GM23338 (cell line): ENCODE measurements at regions not wholly inside any gene's neighbourhood (a gene's known extent, or its start where the extent isn't known, plus 50 kb on each side); places are given as distances from the start of the nearest gene placed in this dataset.

ENCODE experiments used
- ATAC-seq: fragments of 200-7000 bp; cut with Tn5 transposase; 3 replicates; pipeline ENCODE4 v1.9.1; 2020
- DNase-seq: peaks from one replicate; pipeline ENCODE4 v3.0.0-alpha.2; 2015; ENCODE audit warnings: low spot score
- H2AFZ ChIP-seq: fragments of 200-600 bp; sonication (generic); 2 replicates; pipeline ENCODE4 v1.8.0; 2016; ENCODE audit warnings: antibody characterized with exemption, mild to moderate bottlenecking, moderate library complexity
- H3F3A ChIP-seq: fragments of 200-600 bp; sonication (generic); replicated peaks from 2 replicates; pipeline ENCODE4 v1.8.0; 2017; ENCODE audit warnings: antibody characterized with exemption, mixed run types, low read depth
- H3K27ac ChIP-seq: fragments of 200-600 bp; sonication (generic); 2 replicates; pipeline ENCODE4 v1.6.1; 2016; ENCODE audit warnings: low read depth
- H3K27me3 ChIP-seq: fragments of 200-600 bp; sonication (generic); 2 replicates; pipeline ENCODE4 v1.8.0; 2016; ENCODE audit warnings: mild to moderate bottlenecking, mixed run types, moderate library complexity; ENCODE audit not compliant: insufficient read depth
- H3K36me3 ChIP-seq: fragments of 200-600 bp; sonication (generic); 2 replicates; pipeline ENCODE4 v1.8.0; 2016; ENCODE audit warnings: mild to moderate bottlenecking; ENCODE audit not compliant: insufficient read depth
- H3K4me1 ChIP-seq: fragments of 200-600 bp; sonication (generic); 2 replicates; pipeline ENCODE4 v1.8.0; 2016; ENCODE audit warnings: mild to moderate bottlenecking, moderate library complexity; ENCODE audit not compliant: insufficient read depth
- H3K4me2 ChIP-seq: fragments of 200-600 bp; sonication (generic); 2 replicates; pipeline ENCODE4 v1.7.1; 2017; ENCODE audit warnings: mixed run types
- H3K4me3 ChIP-seq: fragments of 200-600 bp; sonication (generic); 2 replicates; pipeline ENCODE4 v1.6.1; 2016; ENCODE audit warnings: mixed run types
- H3K79me2 ChIP-seq: fragments of 200-600 bp; sonication (generic); replicated peaks from 2 replicates; pipeline ENCODE4 v1.8.0; 2017; ENCODE audit warnings: mild to moderate bottlenecking; ENCODE audit not compliant: insufficient read depth
- H3K9me2 ChIP-seq: fragments of 200-600 bp; sonication (generic); 2 replicates; pipeline ENCODE4 v1.8.0; 2017; ENCODE audit not compliant: insufficient read depth
- H4K20me1 ChIP-seq: fragments of 200-600 bp; sonication (generic); replicated peaks from 2 replicates; pipeline ENCODE4 v1.8.0; 2017; ENCODE audit warnings: mild to moderate bottlenecking; ENCODE audit not compliant: insufficient read depth
- H3K27ac Mint-ChIP-seq: 2 replicates; pipeline ENCODE4 v1.8.0; 2020; ENCODE audit warnings: inconsistent platforms, mild to moderate bottlenecking, moderate library complexity, mixed read lengths
- H3K27me3 Mint-ChIP-seq: 3 replicates; pipeline ENCODE4 v1.8.0; 2022; ENCODE audit warnings: low read depth, mild to moderate bottlenecking, moderate library complexity, mixed read lengths, inconsistent platforms; ENCODE audit not compliant: insufficient read depth, poor library complexity
- H3K36me3 Mint-ChIP-seq: 3 replicates; pipeline ENCODE4 v1.8.0; 2021; ENCODE audit warnings: low read depth, mild to moderate bottlenecking, inconsistent platforms, moderate library complexity, mixed read lengths
- H3K4me1 Mint-ChIP-seq: 3 replicates; pipeline ENCODE4 v1.8.0; 2020; ENCODE audit warnings: mild to moderate bottlenecking, inconsistent platforms, mixed read lengths
- H3K4me3 Mint-ChIP-seq: 3 replicates; pipeline ENCODE4 v1.8.0; 2021; ENCODE audit warnings: moderate library complexity, mild to moderate bottlenecking, inconsistent platforms, mixed read lengths
- H3K9me3 Mint-ChIP-seq: 3 replicates; pipeline ENCODE4 v1.8.0; 2020; ENCODE audit warnings: moderate library complexity, mild to moderate bottlenecking, inconsistent platforms, mixed read lengths
- CREB1 ChIP-seq: fragments of 250-450 bp; sonication (Bioruptor Pico); IDR thresholded peaks from 2 replicates; pipeline ENCODE4 v1.5.0; 2020; ENCODE audit warnings: low read depth, mild to moderate bottlenecking, moderate library complexity
- EZH2 ChIP-seq: fragments of 200-600 bp; sonication (generic); IDR thresholded peaks from one replicate; pipeline ENCODE4 v1.8.0; 2017; ENCODE audit warnings: antibody characterized with exemption, mild to moderate bottlenecking, low read depth; ENCODE audit not compliant: unreplicated experiment
- EZH2phosphoT487 ChIP-seq: fragments of 200-600 bp; sonication (generic); IDR thresholded peaks from one replicate; pipeline ENCODE4 v1.8.1; 2018; ENCODE audit warnings: antibody characterized with exemption; ENCODE audit not compliant: unreplicated experiment
- JUNB ChIP-seq: IDR thresholded peaks from one replicate; pipeline ENCODE4 v1.6.1; 2016; ENCODE audit warnings: antibody characterized with exemption; ENCODE audit not compliant: unreplicated experiment
- NANOG ChIP-seq: IDR thresholded peaks from 2 replicates; pipeline ENCODE4 v1.6.1; 2016; ENCODE audit warnings: antibody characterized with exemption, borderline replicate concordance
- POLR2AphosphoS5 ChIP-seq: IDR thresholded peaks from 2 replicates; pipeline ENCODE4 v1.6.1; 2016; ENCODE audit warnings: antibody characterized with exemption, low read depth
- STAT1 ChIP-seq: IDR thresholded peaks from one replicate; pipeline ENCODE4 v1.6.1; 2016; ENCODE audit warnings: antibody characterized with exemption; ENCODE audit not compliant: unreplicated experiment
- ZNF331 ChIP-seq: fragments of 250-450 bp; sonication (Bioruptor Pico); IDR thresholded peaks from 2 replicates; pipeline ENCODE4 v1.5.0; 2020; ENCODE audit warnings: low read depth, mild to moderate bottlenecking, moderate library complexity
- TF ChIP-seq, protein P1 (sequence below): fragments of 250-450 bp; sonication (Bioruptor Pico); IDR thresholded peaks from 2 replicates; pipeline ENCODE4 v1.5.0; 2020; ENCODE audit warnings: mild to moderate bottlenecking, moderate library complexity
- TF ChIP-seq, protein P2 (sequence below), 2 experiments: fragments of 200-600 bp in 1 of 2; sonication (generic) in 1 of 2; conservative IDR thresholded peaks; 2 replicates each; pipeline versions ENCODE4 v1.5.1 to v1.6.1; 2016 to 2017; ENCODE audit warnings: antibody characterized with exemption in 2 of 2, low read depth in 2 of 2, mild to moderate bottlenecking in 2 of 2, moderate library complexity in 1 of 2
- TF ChIP-seq, protein P3 (sequence below): IDR thresholded peaks from 2 replicates; pipeline ENCODE4 v1.6.1; 2016; ENCODE audit warnings: antibody characterized with exemption
- TF ChIP-seq, protein P4 (sequence below): IDR thresholded peaks from one replicate; pipeline ENCODE4 v1.6.1; 2018; ENCODE audit warnings: antibody characterized with exemption; ENCODE audit not compliant: unreplicated experiment

DNA sequence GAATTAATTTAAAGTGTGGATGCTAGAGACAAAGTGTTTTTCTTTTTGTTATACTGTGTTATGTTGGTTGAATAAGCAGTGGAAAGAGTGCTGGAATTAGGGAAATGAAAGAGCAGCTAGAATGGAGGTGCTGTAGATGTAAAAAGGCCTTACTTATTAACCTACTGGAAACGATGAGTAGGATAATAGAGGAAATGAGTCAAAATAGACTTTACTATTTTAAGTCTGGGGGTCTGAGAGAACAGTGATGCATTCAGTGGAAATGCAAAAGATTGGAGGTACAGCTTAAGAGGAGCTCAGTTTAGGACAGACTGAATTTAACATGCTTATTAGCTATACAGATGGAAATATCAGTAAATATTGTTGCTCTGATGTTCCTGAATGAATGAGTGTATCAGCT, 674.0 kb downstream of the OTOL1 start (continued):
- TF ChIP-seq, protein P1, sequence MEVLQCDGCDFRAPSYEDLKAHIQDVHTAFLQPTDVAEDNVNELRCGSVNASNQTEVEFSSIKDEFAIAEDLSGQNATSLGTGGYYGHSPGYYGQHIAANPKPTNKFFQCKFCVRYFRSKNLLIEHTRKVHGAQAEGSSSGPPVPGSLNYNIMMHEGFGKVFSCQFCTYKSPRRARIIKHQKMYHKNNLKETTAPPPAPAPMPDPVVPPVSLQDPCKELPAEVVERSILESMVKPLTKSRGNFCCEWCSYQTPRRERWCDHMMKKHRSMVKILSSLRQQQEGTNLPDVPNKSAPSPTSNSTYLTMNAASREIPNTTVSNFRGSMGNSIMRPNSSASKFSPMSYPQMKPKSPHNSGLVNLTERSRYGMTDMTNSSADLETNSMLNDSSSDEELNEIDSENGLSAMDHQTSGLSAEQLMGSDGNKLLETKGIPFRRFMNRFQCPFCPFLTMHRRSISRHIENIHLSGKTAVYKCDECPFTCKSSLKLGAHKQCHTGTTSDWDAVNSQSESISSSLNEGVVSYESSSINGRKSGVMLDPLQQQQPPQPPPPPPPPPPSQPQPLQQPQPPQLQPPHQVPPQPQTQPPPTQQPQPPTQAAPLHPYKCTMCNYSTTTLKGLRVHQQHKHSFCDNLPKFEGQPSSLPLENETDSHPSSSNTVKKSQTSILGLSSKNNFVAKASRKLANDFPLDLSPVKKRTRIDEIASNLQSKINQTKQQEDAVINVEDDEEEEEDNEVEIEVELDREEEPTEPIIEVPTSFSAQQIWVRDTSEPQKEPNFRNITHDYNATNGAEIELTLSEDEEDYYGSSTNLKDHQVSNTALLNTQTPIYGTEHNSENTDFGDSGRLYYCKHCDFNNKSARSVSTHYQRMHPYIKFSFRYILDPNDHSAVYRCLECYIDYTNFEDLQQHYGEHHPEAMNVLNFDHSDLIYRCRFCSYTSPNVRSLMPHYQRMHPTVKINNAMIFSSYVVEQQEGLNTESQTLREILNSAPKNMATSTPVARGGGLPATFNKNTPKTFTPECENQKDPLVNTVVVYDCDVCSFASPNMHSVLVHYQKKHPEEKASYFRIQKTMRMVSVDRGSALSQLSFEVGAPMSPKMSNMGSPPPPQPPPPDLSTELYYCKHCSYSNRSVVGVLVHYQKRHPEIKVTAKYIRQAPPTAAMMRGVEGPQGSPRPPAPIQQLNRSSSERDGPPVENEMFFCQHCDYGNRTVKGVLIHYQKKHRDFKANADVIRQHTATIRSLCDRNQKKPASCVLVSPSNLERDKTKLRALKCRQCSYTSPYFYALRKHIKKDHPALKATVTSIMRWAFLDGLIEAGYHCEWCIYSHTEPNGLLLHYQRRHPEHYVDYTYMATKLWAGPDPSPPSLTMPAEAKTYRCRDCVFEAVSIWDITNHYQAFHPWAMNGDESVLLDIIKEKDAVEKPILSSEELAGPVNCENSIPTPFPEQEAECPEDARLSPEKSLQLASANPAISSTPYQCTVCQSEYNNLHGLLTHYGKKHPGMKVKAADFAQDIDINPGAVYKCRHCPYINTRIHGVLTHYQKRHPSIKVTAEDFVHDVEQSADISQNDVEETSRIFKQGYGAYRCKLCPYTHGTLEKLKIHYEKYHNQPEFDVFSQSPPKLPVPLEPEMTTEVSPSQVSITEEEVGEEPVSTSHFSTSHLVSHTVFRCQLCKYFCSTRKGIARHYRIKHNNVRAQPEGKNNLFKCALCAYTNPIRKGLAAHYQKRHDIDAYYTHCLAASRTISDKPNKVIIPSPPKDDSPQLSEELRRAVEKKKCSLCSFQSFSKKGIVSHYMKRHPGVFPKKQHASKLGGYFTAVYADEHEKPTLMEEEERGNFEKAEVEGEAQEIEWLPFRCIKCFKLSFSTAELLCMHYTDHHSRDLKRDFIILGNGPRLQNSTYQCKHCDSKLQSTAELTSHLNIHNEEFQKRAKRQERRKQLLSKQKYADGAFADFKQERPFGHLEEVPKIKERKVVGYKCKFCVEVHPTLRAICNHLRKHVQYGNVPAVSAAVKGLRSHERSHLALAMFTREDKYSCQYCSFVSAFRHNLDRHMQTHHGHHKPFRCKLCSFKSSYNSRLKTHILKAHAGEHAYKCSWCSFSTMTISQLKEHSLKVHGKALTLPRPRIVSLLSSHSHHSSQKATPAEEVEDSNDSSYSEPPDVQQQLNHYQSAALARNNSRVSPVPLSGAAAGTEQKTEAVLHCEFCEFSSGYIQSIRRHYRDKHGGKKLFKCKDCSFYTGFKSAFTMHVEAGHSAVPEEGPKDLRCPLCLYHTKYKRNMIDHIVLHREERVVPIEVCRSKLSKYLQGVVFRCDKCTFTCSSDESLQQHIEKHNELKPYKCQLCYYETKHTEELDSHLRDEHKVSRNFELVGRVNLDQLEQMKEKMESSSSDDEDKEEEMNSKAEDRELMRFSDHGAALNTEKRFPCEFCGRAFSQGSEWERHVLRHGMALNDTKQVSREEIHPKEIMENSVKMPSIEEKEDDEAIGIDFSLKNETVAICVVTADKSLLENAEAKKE: no peak
- TF ChIP-seq JUNB: no peak
- TF ChIP-seq, protein P2, sequence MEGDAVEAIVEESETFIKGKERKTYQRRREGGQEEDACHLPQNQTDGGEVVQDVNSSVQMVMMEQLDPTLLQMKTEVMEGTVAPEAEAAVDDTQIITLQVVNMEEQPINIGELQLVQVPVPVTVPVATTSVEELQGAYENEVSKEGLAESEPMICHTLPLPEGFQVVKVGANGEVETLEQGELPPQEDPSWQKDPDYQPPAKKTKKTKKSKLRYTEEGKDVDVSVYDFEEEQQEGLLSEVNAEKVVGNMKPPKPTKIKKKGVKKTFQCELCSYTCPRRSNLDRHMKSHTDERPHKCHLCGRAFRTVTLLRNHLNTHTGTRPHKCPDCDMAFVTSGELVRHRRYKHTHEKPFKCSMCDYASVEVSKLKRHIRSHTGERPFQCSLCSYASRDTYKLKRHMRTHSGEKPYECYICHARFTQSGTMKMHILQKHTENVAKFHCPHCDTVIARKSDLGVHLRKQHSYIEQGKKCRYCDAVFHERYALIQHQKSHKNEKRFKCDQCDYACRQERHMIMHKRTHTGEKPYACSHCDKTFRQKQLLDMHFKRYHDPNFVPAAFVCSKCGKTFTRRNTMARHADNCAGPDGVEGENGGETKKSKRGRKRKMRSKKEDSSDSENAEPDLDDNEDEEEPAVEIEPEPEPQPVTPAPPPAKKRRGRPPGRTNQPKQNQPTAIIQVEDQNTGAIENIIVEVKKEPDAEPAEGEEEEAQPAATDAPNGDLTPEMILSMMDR (conservative IDR thresholded peaks at IDR 0.05; ENCODE audit: low read depth in 2 of 2): no peak
- no peak for TF ChIP-seq EZH2phosphoT487
- TF ChIP-seq NANOG: no peak
- TF ChIP-seq, protein P3, sequence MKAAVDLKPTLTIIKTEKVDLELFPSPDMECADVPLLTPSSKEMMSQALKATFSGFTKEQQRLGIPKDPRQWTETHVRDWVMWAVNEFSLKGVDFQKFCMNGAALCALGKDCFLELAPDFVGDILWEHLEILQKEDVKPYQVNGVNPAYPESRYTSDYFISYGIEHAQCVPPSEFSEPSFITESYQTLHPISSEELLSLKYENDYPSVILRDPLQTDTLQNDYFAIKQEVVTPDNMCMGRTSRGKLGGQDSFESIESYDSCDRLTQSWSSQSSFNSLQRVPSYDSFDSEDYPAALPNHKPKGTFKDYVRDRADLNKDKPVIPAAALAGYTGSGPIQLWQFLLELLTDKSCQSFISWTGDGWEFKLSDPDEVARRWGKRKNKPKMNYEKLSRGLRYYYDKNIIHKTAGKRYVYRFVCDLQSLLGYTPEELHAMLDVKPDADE: no peak

DNA sequence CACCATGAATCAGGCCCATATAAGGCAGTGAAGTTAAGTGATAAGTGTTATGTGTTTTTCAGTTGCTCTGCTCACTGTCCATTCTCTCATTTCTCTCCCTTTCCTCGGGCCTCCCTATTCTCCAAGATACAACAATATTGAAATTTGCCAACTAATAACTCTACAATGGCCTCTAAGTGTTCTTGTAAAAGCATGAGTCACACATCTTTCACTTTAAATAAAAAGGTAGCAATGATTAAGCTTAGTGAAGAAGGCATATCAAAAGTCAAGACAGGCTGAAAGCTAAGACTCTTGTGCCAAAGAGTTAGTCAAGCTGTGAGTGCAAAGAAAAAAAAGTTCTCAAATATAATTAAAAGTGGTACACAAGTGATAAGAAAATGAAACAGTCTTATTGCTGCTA, 675.4 kb downstream of the OTOL1 start:
- Histone ChIP-seq H3K4me2 (no peak overlapping the region), H3F3A (no peaks in the 10 kb centered on the region), H4K20me1 (no peaks in the 10 kb centered on the region), H3K79me2 (no peaks in the 10 kb centered on the region), H2AFZ (no peak overlapping the region; the same call in 1 of the 2 replicates), H3K27me3 (no peaks in the 10 kb centered on the region), H3K27ac (no peak overlapping the region), H3K36me3 (no peaks in the 10 kb centered on the region), H3K4me3 (no peak overlapping the region), H3K4me1 (no peaks in the 10 kb centered on the region), H3K9me2 (peaks cover 6% of the 10 kb centered on the region; the same call in 1 of the 2 replicates)
- Mint-ChIP-seq H3K4me1 (no peaks in the 10 kb centered on the region), H3K9me3 (peaks cover 5% of the 10 kb centered on the region; the same call in 2 of the 3 replicates), H3K27me3 (no peaks in the 10 kb centered on the region), H3K36me3 (no peaks in the 10 kb centered on the region), H3K27ac (no peak overlapping the region), H3K4me3 (no peak overlapping the region)
- DNase-seq (no peak), ATAC-seq (no peak)
- TF ChIP-seq JUNB (no peak), ZNF331 (no peak), STAT1 (no peak), POLR2AphosphoS5 (no peak), EZH2 (no peak), CREB1 (CRISPR knock-in tag) (no peak), NANOG (no peak)
- TF ChIP-seq, protein P4, sequence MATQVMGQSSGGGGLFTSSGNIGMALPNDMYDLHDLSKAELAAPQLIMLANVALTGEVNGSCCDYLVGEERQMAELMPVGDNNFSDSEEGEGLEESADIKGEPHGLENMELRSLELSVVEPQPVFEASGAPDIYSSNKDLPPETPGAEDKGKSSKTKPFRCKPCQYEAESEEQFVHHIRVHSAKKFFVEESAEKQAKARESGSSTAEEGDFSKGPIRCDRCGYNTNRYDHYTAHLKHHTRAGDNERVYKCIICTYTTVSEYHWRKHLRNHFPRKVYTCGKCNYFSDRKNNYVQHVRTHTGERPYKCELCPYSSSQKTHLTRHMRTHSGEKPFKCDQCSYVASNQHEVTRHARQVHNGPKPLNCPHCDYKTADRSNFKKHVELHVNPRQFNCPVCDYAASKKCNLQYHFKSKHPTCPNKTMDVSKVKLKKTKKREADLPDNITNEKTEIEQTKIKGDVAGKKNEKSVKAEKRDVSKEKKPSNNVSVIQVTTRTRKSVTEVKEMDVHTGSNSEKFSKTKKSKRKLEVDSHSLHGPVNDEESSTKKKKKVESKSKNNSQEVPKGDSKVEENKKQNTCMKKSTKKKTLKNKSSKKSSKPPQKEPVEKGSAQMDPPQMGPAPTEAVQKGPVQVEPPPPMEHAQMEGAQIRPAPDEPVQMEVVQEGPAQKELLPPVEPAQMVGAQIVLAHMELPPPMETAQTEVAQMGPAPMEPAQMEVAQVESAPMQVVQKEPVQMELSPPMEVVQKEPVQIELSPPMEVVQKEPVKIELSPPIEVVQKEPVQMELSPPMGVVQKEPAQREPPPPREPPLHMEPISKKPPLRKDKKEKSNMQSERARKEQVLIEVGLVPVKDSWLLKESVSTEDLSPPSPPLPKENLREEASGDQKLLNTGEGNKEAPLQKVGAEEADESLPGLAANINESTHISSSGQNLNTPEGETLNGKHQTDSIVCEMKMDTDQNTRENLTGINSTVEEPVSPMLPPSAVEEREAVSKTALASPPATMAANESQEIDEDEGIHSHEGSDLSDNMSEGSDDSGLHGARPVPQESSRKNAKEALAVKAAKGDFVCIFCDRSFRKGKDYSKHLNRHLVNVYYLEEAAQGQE: no peak
- TF ChIP-seq, protein P3: no peak
